Fibroblast of lung (primary cell): ENCODE measurements at regions not wholly inside any gene's neighbourhood (a gene's known extent, or its start where the extent isn't known, plus 50 kb on each side); places are given as distances from the start of the nearest gene placed in this dataset.

Experiments used
- CTCF ChIP-seq, 2 donors: IDR thresholded peaks in 1 of 2; conservative IDR thresholded peaks in 1 of 2; 1 replicate in 1 of 2; 2 replicates in 1 of 2; pipeline ENCODE4 v1.5.1; 2011 to 2012; ENCODE audit warnings: low read length in 2 of 2, control low read depth in 1 of 2, inconsistent platforms in 1 of 2, low read depth in 1 of 2, mild to moderate bottlenecking in 1 of 2
- EZH2 ChIP-seq: IDR thresholded peaks from 2 replicates; pipeline ENCODE4 v1.5.1; 2012; ENCODE audit warnings: low read length, control low read depth, mild to moderate bottlenecking; ENCODE audit errors: missing control alignments

GRCh38 chr1:96041470-96041869 is 680.1 kb upstream of the PTBP2 start:
- TF ChIP-seq CTCF (conservative IDR thresholded peaks at IDR 0.05 in 1 of 2, IDR thresholded peaks at IDR 0.05 in 1 of 2; ENCODE audit: low read depth in 1 of 2, low read length in 2 of 2) (no peak), EZH2 (no peak)
